SK-N-SH treated with all-trans-retinoic acid at 6 μM for 48 hours (cell line): ENCODE measurements at regions not wholly inside any gene's neighbourhood (a gene's known extent, or its start where the extent isn't known, plus 50 kb on each side); places are given as distances from the start of the nearest gene placed in this dataset.

Experiments used
- ATAC-seq: fragments of 200-7000 bp; cut with Tn5 transposase; 3 replicates; pipeline ENCODE4 v1.9.1; 2020; ENCODE audit warnings: mild to moderate bottlenecking, moderate library complexity
- ARNTL ChIP-seq: fragments of 450-650 bp; formaldehyde crosslinking; IDR thresholded peaks from 2 replicates; pipeline ENCODE4 v1.5.0; 2020; ENCODE audit warnings: low read depth, mild to moderate bottlenecking, moderate library complexity, borderline replicate concordance
- BACH2 ChIP-seq: fragments of 250-450 bp; sonication (Bioruptor Pico); IDR thresholded peaks from 2 replicates; pipeline ENCODE4 v1.9.0; 2021; ENCODE audit warnings: mild to moderate bottlenecking, borderline replicate concordance
- CSDC2 ChIP-seq: fragments of 250-450 bp; sonication (Bioruptor Pico); IDR thresholded peaks from 2 replicates; pipeline ENCODE4 v1.5.0; 2020; ENCODE audit warnings: mild to moderate bottlenecking, moderate library complexity
- GLIS3 ChIP-seq: fragments of 250-450 bp; sonication (Bioruptor Pico); IDR thresholded peaks from 2 replicates; pipeline ENCODE4 v1.5.0; 2020; ENCODE audit warnings: mild to moderate bottlenecking, moderate library complexity
- ISL1 ChIP-seq: fragments of 250-450 bp; sonication (Bioruptor Pico); IDR thresholded peaks from 2 replicates; pipeline ENCODE4 v2.1.2; 2022; ENCODE audit warnings: mild to moderate bottlenecking, moderate library complexity
- OSR1 ChIP-seq: fragments of 250-450 bp; sonication (Bioruptor Pico); IDR thresholded peaks from 2 replicates; pipeline ENCODE4 v1.8.0; 2022; ENCODE audit warnings: moderate library complexity, mild to moderate bottlenecking, inconsistent platforms
- PPARA ChIP-seq: fragments of 250-450 bp; sonication (Bioruptor Pico); IDR thresholded peaks from 2 replicates; pipeline ENCODE4 v1.5.0; 2020; ENCODE audit warnings: mild to moderate bottlenecking, borderline replicate concordance
- SNAI2 ChIP-seq: fragments of 250-450 bp; sonication (Bioruptor Pico); IDR thresholded peaks from 2 replicates; pipeline ENCODE4 v1.5.0; 2020; ENCODE audit warnings: mild to moderate bottlenecking, moderate library complexity
- TCF4 ChIP-seq: fragments of 250-450 bp; sonication (Bioruptor Pico); IDR thresholded peaks from 2 replicates; pipeline ENCODE4 v1.8.0; 2021; ENCODE audit warnings: mild to moderate bottlenecking, moderate library complexity, borderline replicate concordance
- ZC3H10 ChIP-seq: fragments of 250-450 bp; sonication (Bioruptor Pico); IDR thresholded peaks from 2 replicates; pipeline ENCODE4 v1.5.1; 2021; ENCODE audit warnings: mild to moderate bottlenecking, moderate library complexity
- ZFP3 ChIP-seq: fragments of 250-450 bp; sonication (Bioruptor Pico); IDR thresholded peaks from 2 replicates; pipeline ENCODE4 v1.5.0; 2020; ENCODE audit warnings: mild to moderate bottlenecking, moderate library complexity
- ZNF565 ChIP-seq: fragments of 450-650 bp; formaldehyde crosslinking; conservative IDR thresholded peaks from 2 replicates; pipeline ENCODE4 v1.5.0; 2020; ENCODE audit warnings: low read depth, mild to moderate bottlenecking, moderate library complexity
- ZNF70 ChIP-seq: fragments of 450-650 bp; formaldehyde crosslinking; IDR thresholded peaks from 2 replicates; pipeline ENCODE4 v1.5.0; 2020; ENCODE audit warnings: mild to moderate bottlenecking, moderate library complexity
- ZNF8 ChIP-seq: fragments of 450-650 bp; formaldehyde crosslinking; IDR thresholded peaks from 2 replicates; pipeline ENCODE4 v1.5.0; 2020; ENCODE audit warnings: mild to moderate bottlenecking, moderate library complexity
- TF ChIP-seq, protein P1 (sequence below): fragments of 250-450 bp; sonication (Bioruptor Pico); IDR thresholded peaks from 2 replicates; pipeline ENCODE4 v1.5.1; 2020; ENCODE audit warnings: low read depth, mild to moderate bottlenecking, moderate library complexity
- TF ChIP-seq, protein P2 (sequence below): fragments of 250-450 bp; sonication (Bioruptor Pico); IDR thresholded peaks from 2 replicates; pipeline ENCODE4 v1.8.0; 2020; ENCODE audit warnings: mild to moderate bottlenecking, moderate library complexity, borderline replicate concordance
- TF ChIP-seq, protein P3 (sequence below): fragments of 250-450 bp; sonication (Bioruptor Pico); IDR thresholded peaks from 2 replicates; pipeline ENCODE4 v1.5.1; 2021; ENCODE audit warnings: mild to moderate bottlenecking, moderate library complexity
- TF ChIP-seq, protein P4 (sequence below): fragments of 250-450 bp; sonication (Bioruptor Pico); IDR thresholded peaks from 2 replicates; pipeline ENCODE4 v1.8.0; 2021; ENCODE audit warnings: low read depth, mild to moderate bottlenecking, moderate library complexity, borderline replicate concordance

DNA sequence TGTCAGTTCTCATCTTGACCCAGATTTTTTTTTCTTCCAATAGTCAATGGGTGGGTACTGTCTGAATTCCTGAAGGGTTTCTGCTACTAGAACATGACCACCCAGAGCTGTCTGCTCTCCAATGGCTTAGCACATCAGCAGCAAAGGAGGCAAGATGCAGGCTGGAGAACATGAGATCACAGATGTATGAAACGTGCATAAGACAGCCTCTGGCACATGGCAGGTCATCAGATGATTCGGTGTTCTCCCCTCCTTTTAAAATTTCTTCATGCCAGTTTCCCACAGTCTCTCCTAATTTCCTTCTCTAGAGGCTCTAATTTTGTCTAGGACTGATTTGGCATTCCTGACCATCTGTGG lies 359.3 kb upstream of the TNP1 start (continued):
- TF ChIP-seq ZNF70 (CRISPR knock-in tag) = no peak
- TF ChIP-seq ZC3H10 (CRISPR knock-in tag) = no peak
- TF ChIP-seq, protein P1, sequence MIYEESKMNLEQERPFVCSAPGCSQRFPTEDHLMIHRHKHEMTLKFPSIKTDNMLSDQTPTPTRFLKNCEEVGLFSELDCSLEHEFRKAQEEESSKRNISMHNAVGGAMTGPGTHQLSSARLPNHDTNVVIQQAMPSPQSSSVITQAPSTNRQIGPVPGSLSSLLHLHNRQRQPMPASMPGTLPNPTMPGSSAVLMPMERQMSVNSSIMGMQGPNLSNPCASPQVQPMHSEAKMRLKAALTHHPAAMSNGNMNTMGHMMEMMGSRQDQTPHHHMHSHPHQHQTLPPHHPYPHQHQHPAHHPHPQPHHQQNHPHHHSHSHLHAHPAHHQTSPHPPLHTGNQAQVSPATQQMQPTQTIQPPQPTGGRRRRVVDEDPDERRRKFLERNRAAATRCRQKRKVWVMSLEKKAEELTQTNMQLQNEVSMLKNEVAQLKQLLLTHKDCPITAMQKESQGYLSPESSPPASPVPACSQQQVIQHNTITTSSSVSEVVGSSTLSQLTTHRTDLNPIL (CRISPR knock-in tag) = no peak
- TF ChIP-seq CSDC2 (CRISPR knock-in tag) = no peak
- TF ChIP-seq BACH2 (CRISPR knock-in tag) = no peak
- TF ChIP-seq ZFP3 = no peak
- TF ChIP-seq ZNF565 (CRISPR knock-in tag) = no peak

DNA sequence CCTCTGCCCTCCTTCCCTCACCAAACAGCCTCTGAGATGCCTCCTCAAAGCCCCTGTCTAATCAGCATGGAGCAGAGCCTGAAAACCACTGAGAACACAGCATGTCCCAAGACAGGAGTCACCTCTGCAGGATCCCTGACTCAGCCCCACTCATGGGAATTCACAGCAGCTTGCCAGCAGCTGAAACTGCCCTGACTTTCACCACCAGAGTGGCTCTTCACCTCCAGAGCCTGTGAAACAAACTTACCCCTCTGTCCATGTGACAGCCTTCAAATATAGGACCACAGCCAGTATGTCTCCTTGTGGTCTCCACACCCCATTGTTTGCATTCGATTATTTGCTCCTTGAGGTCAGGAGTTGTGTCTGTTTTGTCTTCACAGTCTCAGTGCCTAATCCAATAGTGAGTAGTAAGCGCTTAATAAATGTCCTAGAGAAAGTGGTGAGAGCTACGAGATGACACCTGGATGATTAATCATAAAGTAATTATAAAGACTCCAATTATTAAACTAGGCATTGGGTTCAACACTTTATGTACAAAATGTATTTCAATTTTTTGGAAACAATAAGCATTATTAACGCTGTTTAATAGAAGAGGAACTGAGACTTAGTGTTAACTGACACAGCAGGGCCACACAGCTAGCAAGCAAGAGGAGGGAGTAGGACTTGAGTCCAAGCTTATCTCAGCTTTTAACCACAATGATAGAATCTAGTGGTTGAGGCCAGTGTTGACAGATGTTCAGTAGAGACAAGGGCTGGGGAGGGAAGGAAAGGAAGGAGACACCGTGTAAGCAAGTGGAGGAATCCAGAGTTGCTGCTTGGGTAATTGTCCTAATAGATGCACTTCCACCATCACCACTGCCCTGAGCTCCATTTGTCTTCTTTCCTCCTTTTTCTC lies 358.7 kb upstream of the TNP1 start:
- TF ChIP-seq, protein P1 (CRISPR knock-in tag) = no peak
- TF ChIP-seq TCF4 (CRISPR knock-in tag) (no peak), ZNF565 (CRISPR knock-in tag) (no peak), ISL1 (CRISPR knock-in tag) (no peak), GLIS3 (CRISPR knock-in tag) (no peak), BACH2 (CRISPR knock-in tag) (no peak), CSDC2 (CRISPR knock-in tag) (no peak), PPARA (no peak), OSR1 (CRISPR knock-in tag) (no peak)
- TF ChIP-seq, protein P2, sequence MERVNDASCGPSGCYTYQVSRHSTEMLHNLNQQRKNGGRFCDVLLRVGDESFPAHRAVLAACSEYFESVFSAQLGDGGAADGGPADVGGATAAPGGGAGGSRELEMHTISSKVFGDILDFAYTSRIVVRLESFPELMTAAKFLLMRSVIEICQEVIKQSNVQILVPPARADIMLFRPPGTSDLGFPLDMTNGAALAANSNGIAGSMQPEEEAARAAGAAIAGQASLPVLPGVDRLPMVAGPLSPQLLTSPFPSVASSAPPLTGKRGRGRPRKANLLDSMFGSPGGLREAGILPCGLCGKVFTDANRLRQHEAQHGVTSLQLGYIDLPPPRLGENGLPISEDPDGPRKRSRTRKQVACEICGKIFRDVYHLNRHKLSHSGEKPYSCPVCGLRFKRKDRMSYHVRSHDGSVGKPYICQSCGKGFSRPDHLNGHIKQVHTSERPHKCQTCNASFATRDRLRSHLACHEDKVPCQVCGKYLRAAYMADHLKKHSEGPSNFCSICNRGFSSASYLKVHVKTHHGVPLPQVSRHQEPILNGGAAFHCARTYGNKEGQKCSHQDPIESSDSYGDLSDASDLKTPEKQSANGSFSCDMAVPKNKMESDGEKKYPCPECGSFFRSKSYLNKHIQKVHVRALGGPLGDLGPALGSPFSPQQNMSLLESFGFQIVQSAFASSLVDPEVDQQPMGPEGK (CRISPR knock-in tag) = no peak
- TF ChIP-seq, protein P3, sequence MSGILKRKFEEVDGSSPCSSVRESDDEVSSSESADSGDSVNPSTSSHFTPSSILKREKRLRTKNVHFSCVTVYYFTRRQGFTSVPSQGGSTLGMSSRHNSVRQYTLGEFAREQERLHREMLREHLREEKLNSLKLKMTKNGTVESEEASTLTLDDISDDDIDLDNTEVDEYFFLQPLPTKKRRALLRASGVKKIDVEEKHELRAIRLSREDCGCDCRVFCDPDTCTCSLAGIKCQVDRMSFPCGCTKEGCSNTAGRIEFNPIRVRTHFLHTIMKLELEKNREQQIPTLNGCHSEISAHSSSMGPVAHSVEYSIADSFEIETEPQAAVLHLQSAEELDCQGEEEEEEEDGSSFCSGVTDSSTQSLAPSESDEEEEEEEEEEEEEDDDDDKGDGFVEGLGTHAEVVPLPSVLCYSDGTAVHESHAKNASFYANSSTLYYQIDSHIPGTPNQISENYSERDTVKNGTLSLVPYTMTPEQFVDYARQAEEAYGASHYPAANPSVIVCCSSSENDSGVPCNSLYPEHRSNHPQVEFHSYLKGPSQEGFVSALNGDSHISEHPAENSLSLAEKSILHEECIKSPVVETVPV (CRISPR knock-in tag) = no peak
- no peak; the same call in 2 of the 3 replicates for ATAC-seq

DNA sequence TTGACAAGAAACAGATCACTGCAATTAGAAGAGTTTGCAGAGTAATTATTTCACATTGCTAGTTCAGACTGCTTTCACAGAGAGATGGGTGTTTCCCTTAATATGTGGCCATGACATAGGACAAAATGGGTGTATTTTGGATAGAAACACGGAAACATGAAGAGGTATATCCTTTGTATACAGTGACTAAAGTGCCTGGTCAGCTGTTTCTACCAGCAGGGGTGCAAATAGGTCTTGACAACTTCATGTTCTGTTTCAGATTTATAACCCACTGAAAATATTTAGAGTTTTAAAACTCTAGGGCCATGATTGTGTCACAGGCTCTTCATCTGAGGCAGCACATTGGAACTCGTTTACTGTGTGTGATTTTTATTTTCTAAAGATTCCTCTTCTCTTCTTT lies 357.1 kb upstream of the TNP1 start:
- TF ChIP-seq CSDC2 (CRISPR knock-in tag) = no peak
- TF ChIP-seq SNAI2 (CRISPR knock-in tag) = no peak
- TF ChIP-seq ARNTL (CRISPR knock-in tag) = no peak
- TF ChIP-seq BACH2 (CRISPR knock-in tag) = no peak
- TF ChIP-seq, protein P3 (CRISPR knock-in tag) = no peak
- TF ChIP-seq ZNF8 (CRISPR knock-in tag) = no peak
- TF ChIP-seq, protein P4, sequence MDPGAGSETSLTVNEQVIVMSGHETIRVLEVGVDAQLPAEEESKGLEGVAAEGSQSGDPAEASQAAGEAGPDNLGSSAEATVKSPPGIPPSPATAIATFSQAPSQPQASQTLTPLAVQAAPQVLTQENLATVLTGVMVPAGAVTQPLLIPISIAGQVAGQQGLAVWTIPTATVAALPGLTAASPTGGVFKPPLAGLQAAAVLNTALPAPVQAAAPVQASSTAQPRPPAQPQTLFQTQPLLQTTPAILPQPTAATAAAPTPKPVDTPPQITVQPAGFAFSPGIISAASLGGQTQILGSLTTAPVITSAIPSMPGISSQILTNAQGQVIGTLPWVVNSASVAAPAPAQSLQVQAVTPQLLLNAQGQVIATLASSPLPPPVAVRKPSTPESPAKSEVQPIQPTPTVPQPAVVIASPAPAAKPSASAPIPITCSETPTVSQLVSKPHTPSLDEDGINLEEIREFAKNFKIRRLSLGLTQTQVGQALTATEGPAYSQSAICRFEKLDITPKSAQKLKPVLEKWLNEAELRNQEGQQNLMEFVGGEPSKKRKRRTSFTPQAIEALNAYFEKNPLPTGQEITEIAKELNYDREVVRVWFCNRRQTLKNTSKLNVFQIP (CRISPR knock-in tag) = no peak
- no peak for TF ChIP-seq PPARA
- TF ChIP-seq ISL1 (CRISPR knock-in tag) = no peak
- no peak for TF ChIP-seq ZNF70 (CRISPR knock-in tag)
- ATAC-seq = no peak
